H1 (cell line): ENCODE measurements at regions not wholly inside any gene's neighbourhood (a gene's known extent, or its start where the extent isn't known, plus 50 kb on each side); places are given as distances from the start of the nearest gene placed in this dataset.
A peak's percentile ranks its signal among the peaks of the same experiment; 100 is the strongest.

Experiments
- CTCF ChIA-PET: fragments of 300-600 bp; sonication (Branson Sonifier 250); formaldehyde crosslinking; loops from one replicate; lab custom pipeline; 2021; ENCODE audit not compliant: partially characterized antibody; lab: Charles Lee
- POLR2A ChIA-PET: fragments of 300-600 bp; sonication (Branson Sonifier 250); formaldehyde crosslinking; loops from one replicate; lab custom pipeline; 2021; ENCODE audit warnings: inconsistent platforms; ENCODE audit not compliant: partially characterized antibody; lab: Charles Lee
- DNase-seq, 2 experiments: peaks; one replicate each; pipeline versions ENCODE4 v3.0.0 to v3.0.0-alpha.2; 2010 to 2022; ENCODE audit warnings: low spot score in 2 of 2, low read depth in 1 of 2, mixed read lengths in 1 of 2
- FAIRE-seq: peaks from 2 replicates; lab custom pipeline; 2011; peaks lifted over from hg19 to GRCh38; lab: Jason Lieb, UNC
- H2AFZ ChIP-seq: 2 replicates; pipeline ENCODE4 v1.8.1; 2012; ENCODE audit warnings: low read length, inconsistent platforms
- H2AK5ac ChIP-seq: 2 replicates; pipeline ENCODE4 v1.6.1; 2013; ENCODE audit warnings: low read depth, low read length
- H2BK120ac ChIP-seq: replicated peaks from 2 replicates; pipeline ENCODE3; 2013; ENCODE audit warnings: low read depth, low read length, inconsistent platforms
- H2BK12ac ChIP-seq: 2 replicates; pipeline ENCODE4 v1.6.1; 2013; ENCODE audit warnings: low read depth, low read length
- H2BK15ac ChIP-seq: 2 replicates; pipeline ENCODE4 v1.6.1; 2013; ENCODE audit warnings: low read length
- H2BK20ac ChIP-seq: 2 replicates; pipeline ENCODE4 v1.6.1; 2013; ENCODE audit warnings: low read length
- H2BK5ac ChIP-seq: 2 replicates; pipeline ENCODE4 v1.6.1; 2013; ENCODE audit warnings: low read depth, low read length
- H3K14ac ChIP-seq: 2 replicates; pipeline ENCODE4 v1.6.1; 2013; ENCODE audit warnings: inconsistent platforms; ENCODE audit not compliant: insufficient read length
- H3K18ac ChIP-seq: 2 replicates; pipeline ENCODE4 v1.6.1; 2013; ENCODE audit warnings: low read length; ENCODE audit errors: extremely low read depth
- H3K23ac ChIP-seq: 2 replicates; pipeline ENCODE4 v1.6.1; 2013; ENCODE audit warnings: inconsistent platforms; ENCODE audit not compliant: insufficient read length
- H3K23me2 ChIP-seq: 2 replicates; pipeline ENCODE4 v1.6.1; 2013; ENCODE audit warnings: low read depth, low read length
- H3K27ac ChIP-seq: 2 replicates; pipeline ENCODE4 v1.6.1; 2011; ENCODE audit warnings: low read depth, low read length, inconsistent platforms
- H3K27me3 ChIP-seq, 4 experiments: replicated peaks in 1 of 4; 1 replicate in 1 of 4; 2 replicates in 3 of 4; pipeline versions ENCODE4 v1.6.1 to v1.8.1; 2011 to 2013; ENCODE audit warnings: low read length in 3 of 4, mild to moderate bottlenecking in 3 of 4, inconsistent platforms in 2 of 4, mixed read lengths in 2 of 4, moderate library complexity in 1 of 4; ENCODE audit not compliant: control insufficient read depth in 3 of 4, insufficient read depth in 3 of 4; ENCODE audit errors: extremely low read depth in 1 of 4
- H3K36me3 ChIP-seq, 4 experiments: 2 replicates each; pipeline versions ENCODE4 v1.6.1 to v1.8.1; 2011 to 2013; ENCODE audit warnings: mild to moderate bottlenecking in 4 of 4, low read length in 3 of 4, moderate library complexity in 2 of 4, control low read depth in 1 of 4, inconsistent platforms in 1 of 4; ENCODE audit not compliant: insufficient read depth in 4 of 4, control insufficient read depth in 2 of 4
- H3K4ac ChIP-seq: replicated peaks from 2 replicates; pipeline ENCODE3; 2013; ENCODE audit warnings: low read length, low read depth, mixed read lengths, inconsistent platforms; ENCODE audit not compliant: insufficient read length
- H3K4me1 ChIP-seq, 4 experiments: replicated peaks in 1 of 4; 1 replicate in 1 of 4; 2 replicates in 3 of 4; pipeline versions ENCODE4 v1.6.1 to v1.8.1; 2011 to 2013; ENCODE audit warnings: low read length in 3 of 4, inconsistent platforms in 2 of 4, mixed read lengths in 1 of 4; ENCODE audit not compliant: insufficient read depth in 4 of 4, control insufficient read depth in 3 of 4
- H3K4me2 ChIP-seq, 2 experiments: 2 replicates each; pipeline versions ENCODE4 v1.6.1 to v1.8.1; 2011 to 2013; ENCODE audit warnings: low read depth in 2 of 2, low read length in 2 of 2, control low read depth in 1 of 2, inconsistent platforms in 1 of 2, mild to moderate bottlenecking in 1 of 2; ENCODE audit not compliant: insufficient read depth in 1 of 2
- H3K4me3 ChIP-seq, 4 experiments: fragments of 200-600, 300-600 bp in 1 of 4; sonication (generic), shearing (Covaris generic), sonication (Bioruptor Twin) in 1 of 4; 2 replicates each; pipeline versions ENCODE4 v1.5.1 to v1.8.1; 2011 to 2016; ENCODE audit warnings: low read length in 4 of 4, low read depth in 3 of 4, control low read depth in 2 of 4, inconsistent platforms in 2 of 4, mild to moderate bottlenecking in 2 of 4, mixed read lengths in 1 of 4, moderate library complexity in 1 of 4; ENCODE audit not compliant: insufficient read depth in 2 of 4; ENCODE audit errors: extremely low read depth in 1 of 4
- H3K56ac ChIP-seq: replicated peaks from 2 replicates; pipeline ENCODE3; 2013; ENCODE audit warnings: low read depth, mild to moderate bottlenecking, mixed read lengths, low read length, inconsistent platforms; ENCODE audit not compliant: insufficient read length
- H3K79me1 ChIP-seq: 2 replicates; pipeline ENCODE4 v1.6.1; 2013; ENCODE audit warnings: low read depth, low read length, control low read depth
- H3K79me2 ChIP-seq, 2 experiments: 2 replicates each; pipeline versions ENCODE4 v1.6.1 to v1.8.1; 2012 to 2013; ENCODE audit warnings: low read length in 2 of 2, mild to moderate bottlenecking in 2 of 2, inconsistent platforms in 1 of 2; ENCODE audit not compliant: insufficient read depth in 2 of 2, control insufficient read depth in 1 of 2
- H3K9ac ChIP-seq, 4 experiments: replicated peaks in 1 of 4; 1 replicate in 1 of 4; 2 replicates in 3 of 4; pipeline versions ENCODE4 v1.6.1 to v1.8.1; 2011 to 2013; ENCODE audit warnings: low read depth in 3 of 4, low read length in 3 of 4, control low read depth in 2 of 4, mild to moderate bottlenecking in 2 of 4, moderate library complexity in 2 of 4, inconsistent platforms in 1 of 4; ENCODE audit errors: extremely low read depth in 1 of 4
- H3K9me3 ChIP-seq, 2 experiments: 2 replicates each; pipeline versions ENCODE4 v1.6.1 to v1.8.1; 2012 to 2013; ENCODE audit warnings: mild to moderate bottlenecking in 2 of 2, moderate library complexity in 2 of 2, control low read depth in 1 of 2, inconsistent platforms in 1 of 2, low read depth in 1 of 2, low read length in 1 of 2, mixed read lengths in 1 of 2; ENCODE audit not compliant: insufficient read depth in 2 of 2
- H4K20me1 ChIP-seq, 2 experiments: replicated peaks in 1 of 2; 2 replicates each; pipeline versions ENCODE3 to v1.8.1; 2011 to 2013; ENCODE audit warnings: inconsistent platforms in 2 of 2, low read length in 2 of 2, mild to moderate bottlenecking in 1 of 2; ENCODE audit not compliant: insufficient read depth in 2 of 2, control insufficient read depth in 1 of 2
- H4K5ac ChIP-seq: 2 replicates; pipeline ENCODE4 v1.6.1; 2013; ENCODE audit warnings: low read length, low read depth, mixed read lengths, inconsistent platforms; ENCODE audit not compliant: insufficient read length
- H4K8ac ChIP-seq: 2 replicates; pipeline ENCODE4 v1.8.0; 2013; ENCODE audit warnings: mild to moderate bottlenecking, moderate library complexity, low read length, inconsistent platforms; ENCODE audit not compliant: insufficient read depth; ENCODE audit errors: extremely low read depth
- H4K91ac ChIP-seq: replicated peaks from 2 replicates; pipeline ENCODE3; 2013; ENCODE audit warnings: low read length, mixed read lengths, inconsistent platforms; ENCODE audit not compliant: insufficient read length
- ASH2L ChIP-seq: fragments of 200-600, 300-600 bp; sonication (generic); IDR thresholded peaks from one replicate; pipeline ENCODE4 v1.7.1; 2017; ENCODE audit warnings: low read length
- ATF3 ChIP-seq: IDR thresholded peaks from 2 replicates; pipeline ENCODE4 v1.6.1; 2011; ENCODE audit warnings: low read depth, mild to moderate bottlenecking, low read length; ENCODE audit not compliant: insufficient read depth
- CBX5 ChIP-seq: fragments of 300-800, 300-1000 bp; sonication (generic); IDR thresholded peaks from 2 replicates; pipeline ENCODE4 v1.7.1; 2016; ENCODE audit warnings: antibody characterized with exemption, low read length, low read depth
- EGR1 ChIP-seq: IDR thresholded peaks from 2 replicates; pipeline ENCODE4 v1.6.1; 2011; ENCODE audit warnings: low read depth, low read length, borderline replicate concordance
- GABPA ChIP-seq: IDR thresholded peaks from 2 replicates; pipeline ENCODE4 v1.6.1; 2011; ENCODE audit warnings: mild to moderate bottlenecking, low read length, moderate library complexity, borderline replicate concordance; ENCODE audit not compliant: insufficient read depth
- NRF1 ChIP-seq: IDR thresholded peaks from 2 replicates; pipeline ENCODE4 v1.6.1; 2011; ENCODE audit warnings: mild to moderate bottlenecking, low read depth, low read length, improper control_type of control experiment
- POLR2A ChIP-seq, 2 experiments: IDR thresholded peaks; 1 replicate in 1 of 2; 2 replicates in 1 of 2; pipeline ENCODE4 v1.6.1; 2011; ENCODE audit warnings: low read depth in 2 of 2, low read length in 2 of 2, mild to moderate bottlenecking in 2 of 2; ENCODE audit errors: control extremely low read depth in 1 of 2
- RNF2 ChIP-seq: fragments of 200-900, 300-1000 bp; sonication (generic); IDR thresholded peaks from 2 replicates; pipeline ENCODE4 v1.7.1; 2016; ENCODE audit warnings: borderline replicate concordance, low read depth, mild to moderate bottlenecking, antibody characterized with exemption, low read length; ENCODE audit not compliant: poor library complexity, severe bottlenecking; ENCODE audit errors: missing control alignments
- RXRA ChIP-seq: IDR thresholded peaks from 2 replicates; pipeline ENCODE4 v1.6.1; 2011; ENCODE audit warnings: low read depth, mild to moderate bottlenecking, low read length, moderate library complexity; ENCODE audit not compliant: insufficient read depth
- SIX5 ChIP-seq: IDR thresholded peaks from 2 replicates; pipeline ENCODE4 v1.6.1; 2011; ENCODE audit warnings: mild to moderate bottlenecking, low read depth, low read length
- SUZ12 ChIP-seq: fragments of 200-600 bp; sonication (generic); IDR thresholded peaks from 2 replicates; pipeline ENCODE4 v1.6.1; 2012; ENCODE audit warnings: mild to moderate bottlenecking, inconsistent platforms, low read length, moderate library complexity, mixed read lengths
- YY1 ChIP-seq: IDR thresholded peaks from 2 replicates; pipeline ENCODE4 v1.6.1; 2011; ENCODE audit warnings: low read depth, mild to moderate bottlenecking, low read length
- WGBS, 2 experiments: shearing (Covaris generic) in 1 of 2; methylation state at CpG; one replicate each; pipeline versions ENCODE4 v1.1.6 to v1.1.7; 2013 to 2015; ENCODE audit warnings: low lambda C conversion rate in 2 of 2, mixed read lengths in 2 of 2, inconsistent platforms in 1 of 2, low coverage in 1 of 2, missing lambda C conversion rate in 1 of 2; ENCODE audit not compliant: insufficient replicate concordance in 2 of 2, insufficient coverage in 1 of 2, insufficient read length in 1 of 2; ENCODE audit errors: extremely low coverage in 1 of 2, missing lambda C conversion rate in 1 of 2; 5-methylcytosine and 5-hydroxymethylcytosine counted together

- Histone ChIP-seq H3K18ac (no peak overlapping the region), H3K9me3 (no peaks in the 10 kb centered on the region), H3K23ac (no peak overlapping the region), H3K4me1 (no peaks in the 10 kb centered on the region), H3K14ac (no peak overlapping the region), H4K91ac (no peak overlapping the region), H3K56ac (no peak overlapping the region), H3K79me2 (no peaks in the 10 kb centered on the region), H3K9ac (peak overlapping the region in 1 of 4 experiments; percentile 74; a peak in 2 of 7 replicates), H3K27me3 (no peaks in the 10 kb centered on the region), H3K79me1 (no peaks in the 10 kb centered on the region), H2AK5ac (no peak overlapping the region), H2BK20ac (no peak overlapping the region), H3K4me2 (peak overlapping the region; percentile 81 to 87), H3K27ac (no peak overlapping the region), H2BK12ac (no peak overlapping the region), H3K4ac (no peak overlapping the region), H2BK5ac (no peak overlapping the region), H4K20me1 (no peaks in the 10 kb centered on the region), H2BK120ac (no peak overlapping the region), H2BK15ac (no peak overlapping the region), H4K8ac (no peak overlapping the region), H3K36me3 (no peaks in the 10 kb centered on the region), H3K23me2 (peaks cover 13% of the 10 kb centered on the region), H2AFZ (no peak overlapping the region), H4K5ac (no peak overlapping the region), H3K4me3 (peak overlapping the region; percentile 70 to 95 (median 84))
- WGBS, 2 experiments, result 2% methylated on average over 34 of the region's 34 CpGs; no CpG with 5 or more reads in 1 of the 2 experiments
- DNase-seq, result peak in 1 of 2 experiments; percentile 92
- ChIA-PET CTCF (interaction anchor here (1.6 kb wide), 1 partner anchor 260 kb away, joined by 4 read pairs; no protein-coding TSS in a partner anchor), POLR2A (interaction anchor here (0.7 to 3.0 kb wide), 6 partner anchors 9 to 97 kb away, joined by 3 to 14 read pairs (median 3); a partner anchor contains a TSS)
- FAIRE-seq, result no peak
- TF ChIP-seq YY1 (0 out of 2 replicates have a peak, but pooled peaks have one; percentile 24), SUZ12 (no peak), GABPA (no peak), ATF3 (no peak), ASH2L (peak; percentile 98), EGR1 (no peak), NRF1 (peak; percentile 18; the same call in 1 of the 2 replicates), CBX5 (no peak), RXRA (no peak), POLR2A (IDR thresholded peaks at IDR 0.05; ENCODE audit: control extremely low read depth in 1 of 2, low read depth in 2 of 2, low read length in 2 of 2) (no peak), SIX5 (no peak), RNF2 (no peak)
These were observed 52.2 kb upstream of the BTN3A2 start for GRCh38 chr6:26312501-26313397.
